ENCODE measurements at regions not wholly inside any gene's neighbourhood (a gene's known extent, or its start where the extent isn't known, plus 50 kb on each side); places are given as distances from the start of the nearest gene placed in this dataset.

- TF ChIP-seq POLR2A (IDR thresholded peaks at IDR 0.05) (no peak), CTCF (IDR thresholded peaks at IDR 0.05) (no peak)
Measured at GRCh38 chr1:193411714-193412113, 225.3 kb upstream of the B3GALT2 start.
